Mesothelial cell of epicardium (in vitro differentiated cells): ENCODE measurements at regions not wholly inside any gene's neighbourhood (a gene's known extent, or its start where the extent isn't known, plus 50 kb on each side); places are given as distances from the start of the nearest gene placed in this dataset.
A peak's percentile ranks its signal among the peaks of the same experiment; 100 is the strongest.

Experiments
- DNase-seq, 2 experiments: peaks; one replicate each; pipeline ENCODE4 v3.0.0; 2021; ENCODE audit warnings: low spot score in 2 of 2; ENCODE audit not compliant: unreplicated experiment in 2 of 2
- H3K27ac Mint-ChIP-seq: 2 replicates; pipeline ENCODE4 v1.8.0; 2021; ENCODE audit warnings: mixed read lengths
- H3K27me3 Mint-ChIP-seq: 2 replicates; pipeline ENCODE4 v1.8.0; 2021; ENCODE audit warnings: low read depth, mixed read lengths
- H3K36me3 Mint-ChIP-seq: 2 replicates; pipeline ENCODE4 v1.8.0; 2021; ENCODE audit warnings: mixed read lengths
- H3K4me1 Mint-ChIP-seq: 2 replicates; pipeline ENCODE4 v1.8.0; 2021; ENCODE audit warnings: mixed read lengths
- H3K4me3 Mint-ChIP-seq: 2 replicates; pipeline ENCODE4 v1.8.0; 2021; ENCODE audit warnings: mild to moderate bottlenecking, moderate library complexity, mixed read lengths
- H3K9me3 Mint-ChIP-seq: 2 replicates; pipeline ENCODE4 v1.8.0; 2021; ENCODE audit warnings: mixed read lengths
- CTCF ChIP-seq: fragments of 200-600 bp; sonication (generic); IDR thresholded peaks from one replicate; pipeline ENCODE4 v1.5.0; 2021; ENCODE audit warnings: antibody characterized with exemption; ENCODE audit not compliant: unreplicated experiment

GRCh38 chr4:147361726-147362125 lies 119.2 kb upstream of the EDNRA start:
- no peak overlapping the region for H3K4me3 Mint-ChIP-seq
- peaks cover 6% of the 10 kb centered on the region for H3K9me3 Mint-ChIP-seq
- no peak for TF ChIP-seq CTCF
- no peaks in the 10 kb centered on the region for H3K27me3 Mint-ChIP-seq
- H3K27ac Mint-ChIP-seq, result peak overlapping the region; percentile 80
- no peaks in the 10 kb centered on the region for H3K36me3 Mint-ChIP-seq
- peaks cover 57% of the 10 kb centered on the region for H3K4me1 Mint-ChIP-seq
- DNase-seq, result no peak

GRCh38 chr4:147362938-147363337 lies 118.0 kb upstream of the EDNRA start:
- no peaks in the 10 kb centered on the region for H3K36me3 Mint-ChIP-seq
- no peaks in the 10 kb centered on the region for H3K27me3 Mint-ChIP-seq
- peaks cover 6% of the 10 kb centered on the region for H3K9me3 Mint-ChIP-seq
- no peak overlapping the region for H3K4me3 Mint-ChIP-seq
- peak in 1 of 2 experiments; percentile 49 for DNase-seq
- H3K4me1 Mint-ChIP-seq, result peaks cover 62% of the 10 kb centered on the region
- TF ChIP-seq CTCF, result no peak
- peak overlapping the region; percentile 80 for H3K27ac Mint-ChIP-seq

- peak overlapping the region; percentile 80 for H3K27ac Mint-ChIP-seq
- peaks cover 2% of the 10 kb centered on the region for H3K36me3 Mint-ChIP-seq
- TF ChIP-seq CTCF, result no peak
- H3K4me1 Mint-ChIP-seq, result peaks cover 67% of the 10 kb centered on the region
- no peak overlapping the region for H3K4me3 Mint-ChIP-seq
- no peaks in the 10 kb centered on the region for H3K27me3 Mint-ChIP-seq
- DNase-seq, result no peak
- H3K9me3 Mint-ChIP-seq, result peaks cover 6% of the 10 kb centered on the region
These were observed 117.4 kb upstream of the EDNRA start for GRCh38 chr4:147363514-147363913.

GRCh38 chr4:147365396-147365795 lies 115.5 kb upstream of the EDNRA start:
- no peak overlapping the region for H3K4me3 Mint-ChIP-seq
- H3K27ac Mint-ChIP-seq, result peak overlapping the region; percentile 4
- no peak for TF ChIP-seq CTCF
- no peaks in the 10 kb centered on the region for H3K27me3 Mint-ChIP-seq
- H3K36me3 Mint-ChIP-seq, result peaks cover 2% of the 10 kb centered on the region
- H3K4me1 Mint-ChIP-seq, result peaks cover 72% of the 10 kb centered on the region
- H3K9me3 Mint-ChIP-seq, result no peaks in the 10 kb centered on the region
- no peak for DNase-seq

GRCh38 chr4:147366164-147366563 lies 114.7 kb upstream of the EDNRA start:
- no peak for DNase-seq
- Mint-ChIP-seq H3K36me3 (peaks cover 2% of the 10 kb centered on the region), H3K27ac (no peak overlapping the region), H3K4me3 (no peak overlapping the region), H3K9me3 (no peaks in the 10 kb centered on the region), H3K4me1 (peaks cover 70% of the 10 kb centered on the region), H3K27me3 (no peaks in the 10 kb centered on the region)
- no peak for TF ChIP-seq CTCF

- TF ChIP-seq CTCF, result no peak
- no peak for DNase-seq
- H3K27me3 Mint-ChIP-seq, result no peaks in the 10 kb centered on the region
- peak overlapping the region; percentile 62 for H3K27ac Mint-ChIP-seq
- H3K4me1 Mint-ChIP-seq, result peaks cover 55% of the 10 kb centered on the region
- peaks cover 16% of the 10 kb centered on the region for H3K9me3 Mint-ChIP-seq
- H3K36me3 Mint-ChIP-seq, result peaks cover 14% of the 10 kb centered on the region
- H3K4me3 Mint-ChIP-seq, result no peak overlapping the region
These were observed 113.0 kb upstream of the EDNRA start for GRCh38 chr4:147367891-147368290.
